HG02571 (cell line): ENCODE measurements at regions not wholly inside any gene's neighbourhood (a gene's known extent, or its start where the extent isn't known, plus 50 kb on each side); places are given as distances from the start of the nearest gene placed in this dataset.
"Not testable (repeated sequence)": the region's sequence is repeated elsewhere in the genome, so short reads cannot be mapped to it uniquely, and the experiment has no call there.

Source experiments
- ATAC-seq: cut with Tn5 transposase; IDR thresholded peaks from one replicate; pipeline ENCODE4 v1.9.1; 2021; ENCODE audit warnings: mild to moderate bottlenecking, moderate library complexity; ENCODE audit not compliant: unreplicated experiment

DNA sequence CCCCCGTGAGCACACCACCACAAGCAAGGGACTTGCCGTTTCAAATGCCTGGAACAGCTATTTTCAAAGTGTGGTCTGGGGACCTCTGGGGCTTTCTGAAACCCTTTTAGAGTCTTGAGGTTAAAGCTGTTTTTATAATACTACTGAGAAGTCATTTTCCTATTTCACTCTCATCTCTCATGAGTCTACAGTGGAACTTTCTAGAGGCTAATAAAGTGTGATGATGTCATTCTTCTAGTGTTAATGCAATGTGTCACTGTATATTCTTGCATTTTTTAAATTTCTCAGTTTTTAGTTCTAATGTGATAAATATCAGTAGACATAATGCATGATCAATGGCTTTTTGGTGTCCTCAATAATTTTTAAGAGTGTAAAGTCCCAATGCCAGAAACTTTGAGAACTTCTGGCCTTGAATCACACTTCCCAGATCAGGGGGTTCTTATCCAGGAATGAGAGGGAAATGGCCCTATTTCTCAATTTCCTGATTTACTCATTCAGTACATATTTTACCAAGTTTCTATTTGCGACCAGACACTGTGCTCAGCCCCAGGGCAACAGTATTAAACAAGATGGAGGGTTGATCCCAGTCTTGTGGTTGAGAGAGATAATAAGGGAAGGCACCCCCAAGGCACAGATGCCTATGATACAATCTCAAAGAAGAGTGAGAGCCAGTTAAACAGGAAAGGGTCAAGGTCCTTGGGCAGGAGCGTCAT lies 444.0 kb downstream of the HS3ST3B1 start:
- ATAC-seq, result peak; percentile 57

DNA sequence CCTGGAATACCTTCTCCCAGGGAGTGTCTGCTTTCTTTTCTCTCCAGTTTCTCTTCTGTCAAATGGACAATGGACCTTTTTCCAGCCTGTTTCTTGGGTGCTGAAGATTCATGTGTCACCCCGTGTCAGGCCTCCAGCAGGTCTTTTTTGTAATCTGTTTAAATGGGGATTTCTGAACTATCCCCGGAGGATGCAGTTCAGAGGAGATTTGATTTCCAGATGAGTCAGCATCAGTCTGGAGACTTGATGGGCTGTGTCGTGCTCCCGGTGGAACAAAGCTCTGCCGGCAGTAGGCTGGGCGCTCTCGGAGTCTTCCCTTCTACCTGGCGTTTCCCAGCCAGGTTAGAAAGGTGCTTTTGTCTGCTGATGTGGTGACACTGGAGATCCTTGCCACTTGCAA lies 440.6 kb downstream of the HS3ST3B1 start:
- no peak for ATAC-seq

- no peak for ATAC-seq
Observed at GRCh38 chr17:14739656-14740431, 439.0 kb downstream of the HS3ST3B1 start.

DNA sequence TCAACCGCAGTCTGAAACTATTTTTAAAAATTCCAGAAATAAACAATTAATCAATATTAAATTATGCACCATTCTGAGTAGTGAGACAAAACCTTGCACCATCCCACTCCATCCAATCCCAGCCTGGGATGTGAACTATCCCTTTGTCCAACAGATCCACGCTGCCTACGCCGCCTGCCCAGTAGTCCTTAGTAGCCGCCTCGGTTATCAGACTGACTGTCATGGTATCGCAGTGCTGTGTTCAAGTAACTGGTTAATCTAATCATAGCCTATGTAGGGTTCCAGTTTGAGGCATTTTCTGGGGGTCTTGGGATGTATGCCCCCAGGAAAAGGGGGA lies 437.7 kb downstream of the HS3ST3B1 start:
- no peak for ATAC-seq

DNA sequence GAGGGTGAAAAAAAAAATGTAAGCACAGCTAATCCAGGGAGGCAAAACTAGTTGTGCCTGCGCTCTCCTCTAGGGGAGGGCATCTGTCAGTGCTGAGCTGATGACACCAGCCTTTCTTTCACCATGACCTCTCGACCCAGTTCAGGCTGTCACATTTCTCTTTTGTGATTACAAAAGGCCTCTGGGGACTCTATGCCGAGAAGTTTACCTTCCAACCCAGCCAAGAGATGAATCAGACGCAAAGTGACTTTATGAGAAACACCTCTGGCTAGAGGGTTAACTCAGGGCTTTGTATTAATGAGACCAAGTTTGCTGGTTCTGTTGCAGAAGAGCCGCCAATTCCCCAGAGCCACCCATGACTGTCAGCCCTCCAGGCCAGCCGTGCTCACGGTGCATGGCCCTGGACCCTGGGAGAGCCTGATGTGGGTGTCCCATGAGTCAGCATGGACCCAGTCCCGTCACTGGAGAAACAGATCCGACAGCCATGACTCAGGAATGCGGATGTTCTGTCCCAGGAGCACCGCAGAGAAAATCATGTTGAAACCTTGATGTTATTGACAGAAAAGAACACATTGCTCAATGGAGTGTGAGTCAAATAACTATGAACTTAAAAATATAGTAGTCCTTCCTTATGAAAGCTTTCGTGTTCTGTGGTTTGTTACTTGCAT lies 437.2 kb downstream of the HS3ST3B1 start:
- ATAC-seq, result peak; percentile 86

DNA sequence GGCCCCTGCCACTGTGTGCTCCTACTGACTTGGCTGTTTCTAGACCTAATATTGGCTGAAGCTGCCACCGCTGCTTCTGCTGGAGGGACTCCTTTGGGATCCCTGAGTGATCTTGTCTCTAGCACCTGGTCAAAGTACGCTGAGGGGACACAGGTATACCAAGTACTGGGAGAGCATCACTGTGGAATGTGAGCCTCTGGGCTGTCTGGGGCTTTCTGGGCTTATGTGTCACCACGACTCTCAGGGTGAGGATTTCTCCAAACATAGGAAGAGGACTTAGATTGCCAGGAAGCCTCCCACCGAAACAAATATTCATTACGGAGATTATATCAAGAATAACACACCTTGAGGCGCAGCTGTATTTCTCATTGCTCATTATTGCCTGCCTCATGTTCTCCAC lies 435.8 kb downstream of the HS3ST3B1 start:
- no peak for ATAC-seq

DNA sequence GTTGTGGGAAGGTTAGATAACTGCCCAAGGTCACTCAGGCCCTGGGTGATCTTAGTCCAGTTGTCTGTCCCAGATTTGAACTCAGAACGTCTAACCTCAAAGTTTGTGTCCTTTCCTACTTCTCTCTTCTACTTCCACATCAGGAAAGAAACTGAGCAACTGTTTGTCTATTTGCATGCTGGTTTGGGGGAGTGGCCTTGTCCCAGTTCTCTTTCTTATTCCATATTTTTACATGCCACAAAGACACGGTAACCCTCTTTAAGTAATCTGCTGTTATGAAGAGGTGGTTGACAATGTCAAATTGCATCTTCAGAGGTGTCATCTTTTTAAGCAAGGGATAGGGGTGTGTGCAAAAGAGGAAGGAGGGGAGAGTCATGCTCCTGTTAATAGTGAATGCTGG lies 432.5 kb downstream of the HS3ST3B1 start:
- ATAC-seq, result no peak

- no peak for ATAC-seq
Observed at GRCh38 chr17:14732211-14732610, 431.3 kb downstream of the HS3ST3B1 start.

- no peak for ATAC-seq
Observed at GRCh38 chr17:14731591-14731990, 430.7 kb downstream of the HS3ST3B1 start.

DNA sequence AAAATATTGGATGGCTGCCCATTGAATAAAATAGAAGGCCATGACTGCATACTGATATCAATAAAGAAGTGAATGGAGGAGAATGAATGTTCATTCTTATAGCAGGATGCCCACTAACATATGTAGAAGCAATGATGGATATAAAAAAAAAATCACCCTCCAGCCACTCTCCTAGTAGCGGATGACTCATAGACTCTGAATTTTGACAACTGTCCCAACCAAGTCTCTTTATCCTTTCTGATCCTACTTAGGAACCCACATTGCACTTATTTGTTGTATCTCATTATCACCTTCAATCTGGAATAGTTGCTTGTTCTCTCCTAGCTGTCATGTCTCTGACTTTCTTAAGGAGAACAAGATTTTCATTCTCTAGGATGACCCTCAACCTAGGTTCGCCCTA lies 429.9 kb downstream of the HS3ST3B1 start:
- ATAC-seq, result no peak

DNA sequence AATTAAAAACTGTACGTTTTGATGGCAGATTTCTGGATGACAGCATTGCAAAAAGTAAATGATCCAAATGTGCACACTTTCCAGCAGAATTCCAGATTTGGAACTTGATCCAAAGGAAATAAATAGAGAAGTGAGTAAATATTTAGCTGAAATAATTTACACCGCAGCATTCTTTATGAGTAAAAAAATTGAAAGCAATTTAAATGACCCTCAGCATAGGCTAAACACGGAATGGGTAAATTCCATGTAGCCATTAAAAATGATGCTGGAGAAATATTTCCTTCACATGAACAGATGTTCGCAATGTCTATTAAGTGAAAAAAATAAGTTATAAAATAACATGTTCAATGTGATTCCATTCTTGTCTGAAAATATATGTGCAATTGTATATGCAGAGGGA lies 424.8 kb downstream of the HS3ST3B1 start:
- no peak for ATAC-seq

GRCh38 chr17:14724770-14725169 lies 423.9 kb downstream of the HS3ST3B1 start:
- ATAC-seq, result no peak

DNA sequence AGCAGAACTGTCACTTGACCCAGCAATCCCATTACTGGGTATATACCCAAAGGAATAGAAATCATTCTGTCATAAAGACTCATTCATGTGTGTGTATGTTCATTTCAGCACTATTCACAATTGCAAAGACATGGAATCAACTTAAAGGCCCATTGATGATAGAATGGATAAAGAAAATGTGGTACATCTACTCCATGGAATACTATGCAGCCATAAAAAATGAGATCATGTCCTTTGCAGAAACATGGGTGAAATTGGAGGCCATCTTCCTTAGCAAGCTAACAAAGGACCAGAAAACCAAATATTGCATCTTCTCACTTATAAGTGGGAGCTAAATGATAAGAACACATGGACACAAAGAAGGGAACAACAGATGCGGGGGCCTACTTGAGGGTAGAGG lies 422.5 kb downstream of the HS3ST3B1 start:
- not testable (repeated sequence) for ATAC-seq

DNA sequence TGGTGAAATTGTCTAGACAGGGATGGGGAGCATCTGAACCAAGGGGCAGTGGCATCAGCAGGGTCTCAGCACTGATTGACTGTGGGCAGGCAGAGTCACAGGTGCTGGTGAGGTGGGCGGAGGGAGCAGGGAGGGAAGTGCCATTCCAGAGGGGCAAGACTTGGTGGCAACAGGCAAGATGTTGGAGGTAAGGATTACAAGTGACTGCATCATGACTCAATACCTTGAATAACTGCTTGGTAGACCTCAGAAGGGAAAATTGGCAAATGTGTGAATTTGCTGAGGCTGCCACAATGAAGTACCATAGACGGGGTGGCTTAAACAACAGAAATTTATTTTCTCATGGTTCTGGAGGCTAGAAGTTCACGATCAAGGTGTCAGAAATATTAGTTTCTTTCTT lies 419.1 kb downstream of the HS3ST3B1 start:
- no peak for ATAC-seq

DNA sequence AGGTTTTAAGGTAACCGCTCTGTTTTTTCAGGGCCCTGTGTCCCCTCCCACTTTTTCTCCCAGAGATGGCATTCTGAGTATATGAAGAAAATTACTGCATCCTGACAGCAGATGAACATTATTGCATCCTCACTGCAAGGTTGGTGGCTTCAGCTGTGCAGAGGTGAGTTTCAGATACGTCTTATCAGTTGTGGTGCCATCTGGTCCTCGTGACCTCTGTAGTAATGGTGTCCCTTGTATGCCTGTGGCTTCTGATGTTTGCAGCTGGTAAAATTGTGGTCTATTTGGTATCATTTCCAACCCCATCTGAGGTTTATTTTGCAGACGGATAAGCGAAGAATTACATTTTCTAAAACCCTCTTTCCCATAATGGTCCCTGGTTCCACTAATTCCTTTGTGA lies 417.0 kb downstream of the HS3ST3B1 start:
- ATAC-seq, result no peak

DNA sequence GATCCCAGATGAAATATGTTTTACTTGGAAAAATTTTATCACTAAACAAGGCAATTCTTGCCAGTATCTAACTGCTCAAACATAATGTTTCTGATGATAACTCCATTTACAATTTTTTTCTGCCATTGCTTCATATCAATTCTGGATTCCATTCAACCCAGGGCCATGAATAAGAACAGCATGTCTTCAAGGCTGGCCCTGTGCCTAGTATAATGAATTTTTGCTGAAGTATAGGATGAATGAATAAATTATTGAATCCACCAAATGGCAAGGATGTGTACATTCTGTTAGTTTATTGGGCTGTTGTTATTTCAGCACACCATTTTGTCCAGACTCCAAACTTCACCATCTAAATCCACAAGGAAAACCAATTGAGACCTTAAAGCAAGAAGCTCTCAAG lies 414.7 kb downstream of the HS3ST3B1 start:
- no peak for ATAC-seq

DNA sequence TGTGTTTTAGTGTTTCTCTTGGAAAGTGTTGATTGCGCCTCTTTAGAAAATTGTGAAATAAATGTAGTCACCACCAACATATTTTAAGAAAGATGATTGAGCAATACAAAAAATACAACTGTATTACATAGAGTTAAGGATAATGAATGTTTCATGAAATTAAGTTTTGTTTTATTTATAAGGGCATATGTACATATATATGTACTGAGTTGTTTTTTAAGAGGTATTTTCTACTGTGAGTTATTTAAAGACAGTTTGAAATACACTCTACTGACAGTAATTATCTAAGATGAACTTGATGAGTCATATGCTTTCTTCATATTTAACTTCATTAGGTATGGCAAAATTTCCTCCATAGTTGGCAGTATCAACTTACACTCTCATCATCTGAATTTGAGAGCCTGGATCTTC lies 411.7 kb downstream of the HS3ST3B1 start:
- no peak for ATAC-seq

DNA sequence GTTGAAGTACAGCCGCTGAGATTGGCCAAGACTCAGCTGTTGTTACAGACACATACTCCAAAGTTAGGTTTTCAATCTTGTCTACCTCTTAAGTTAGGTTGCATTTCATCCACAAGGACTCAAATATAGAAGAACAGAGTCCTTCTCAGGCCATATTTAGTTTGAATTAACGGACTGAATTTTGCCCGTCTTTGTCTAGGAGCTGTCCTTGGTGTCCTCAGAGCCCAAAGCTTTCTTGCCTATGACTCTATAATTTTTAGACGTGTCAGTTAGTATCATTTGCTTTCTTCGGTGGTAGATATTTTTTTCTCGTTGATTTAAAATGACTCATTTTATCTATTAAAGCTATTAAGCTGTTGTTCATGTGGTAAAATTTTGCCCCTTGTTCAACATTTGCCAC lies 403.2 kb downstream of the HS3ST3B1 start:
- ATAC-seq, result no peak

GRCh38 chr17:14701886-14702285 lies 401.0 kb downstream of the HS3ST3B1 start:
- ATAC-seq, result no peak

- ATAC-seq, result no peak
Observed at GRCh38 chr17:14699574-14700185, 398.8 kb downstream of the HS3ST3B1 start.

GRCh38 chr17:14693382-14693781 lies 392.5 kb downstream of the HS3ST3B1 start:
- ATAC-seq, result no peak

- no peak for ATAC-seq
Observed at GRCh38 chr17:14690704-14691103, 389.8 kb downstream of the HS3ST3B1 start.
